ENCODE measurements at regions not wholly inside any gene's neighbourhood (a gene's known extent, or its start where the extent isn't known, plus 50 kb on each side); places are given as distances from the start of the nearest gene placed in this dataset.
"Not testable (repeated sequence)": the region's sequence is repeated elsewhere in the genome, so short reads cannot be mapped to it uniquely, and the experiment has no call there.

GRCh38 chr3:194890091-194890490, 204.4 kb downstream of the FAM43A start:
- intact Hi-C loops (cut with DNase I), result no loop called here

GRCh38 chr3:194893121-194893987, 207.7 kb downstream of the FAM43A start:
- intact Hi-C loops (cut with DNase I), result no loop called here
- TF ChIP-seq, protein P1, sequence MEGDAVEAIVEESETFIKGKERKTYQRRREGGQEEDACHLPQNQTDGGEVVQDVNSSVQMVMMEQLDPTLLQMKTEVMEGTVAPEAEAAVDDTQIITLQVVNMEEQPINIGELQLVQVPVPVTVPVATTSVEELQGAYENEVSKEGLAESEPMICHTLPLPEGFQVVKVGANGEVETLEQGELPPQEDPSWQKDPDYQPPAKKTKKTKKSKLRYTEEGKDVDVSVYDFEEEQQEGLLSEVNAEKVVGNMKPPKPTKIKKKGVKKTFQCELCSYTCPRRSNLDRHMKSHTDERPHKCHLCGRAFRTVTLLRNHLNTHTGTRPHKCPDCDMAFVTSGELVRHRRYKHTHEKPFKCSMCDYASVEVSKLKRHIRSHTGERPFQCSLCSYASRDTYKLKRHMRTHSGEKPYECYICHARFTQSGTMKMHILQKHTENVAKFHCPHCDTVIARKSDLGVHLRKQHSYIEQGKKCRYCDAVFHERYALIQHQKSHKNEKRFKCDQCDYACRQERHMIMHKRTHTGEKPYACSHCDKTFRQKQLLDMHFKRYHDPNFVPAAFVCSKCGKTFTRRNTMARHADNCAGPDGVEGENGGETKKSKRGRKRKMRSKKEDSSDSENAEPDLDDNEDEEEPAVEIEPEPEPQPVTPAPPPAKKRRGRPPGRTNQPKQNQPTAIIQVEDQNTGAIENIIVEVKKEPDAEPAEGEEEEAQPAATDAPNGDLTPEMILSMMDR (IDR thresholded peaks at IDR 0.05), result no peak
- H3K9me3 ChIP-seq, result no peaks in the 10 kb centered on the region
- FAIRE-seq (no peak), ATAC-seq (no peak), DNase-seq (no peak)
- no peak overlapping the region for H3K4me3 ChIP-seq
- H3K4me1 ChIP-seq, result no peaks in the 10 kb centered on the region
- H3K27me3 ChIP-seq, result no peaks in the 10 kb centered on the region
- 84% methylated on average over 4 of the region's 4 CpGs for WGBS, 2 donors
- H3K36me3 ChIP-seq, result no peaks in the 10 kb centered on the region
- no peak overlapping the region for H3K27ac ChIP-seq

More at GRCh38 chr3:194890091-194890490, 204.4 kb downstream of the FAM43A start:
- Histone ChIP-seq H3K27me3 (no peaks in the 10 kb centered on the region), H3K4me1 (no peaks in the 10 kb centered on the region), H3K9me3 (no peaks in the 10 kb centered on the region), H3K27ac (no peak overlapping the region), H3K4me3 (no peak overlapping the region), H3K36me3 (no peaks in the 10 kb centered on the region)
- FAIRE-seq (no peak), ATAC-seq (no peak), DNase-seq (no peak)
- TF ChIP-seq, protein P1 (IDR thresholded peaks at IDR 0.05), result no peak
- 68 to 80% methylated on average over 7 of the region's 7 CpGs for WGBS, 2 donors

GRCh38 chr3:194894538-194894937, 208.9 kb downstream of the FAM43A start:
- intact Hi-C loops (cut with DNase I), result no loop called here
- Histone ChIP-seq H3K36me3 (no peaks in the 10 kb centered on the region), H3K4me3 (no peak overlapping the region), H3K27ac (no peak overlapping the region), H3K4me1 (no peaks in the 10 kb centered on the region), H3K27me3 (no peaks in the 10 kb centered on the region), H3K9me3 (no peaks in the 10 kb centered on the region)
- DNase-seq, result no peak
- FAIRE-seq, result no peak
- TF ChIP-seq, protein P1 (IDR thresholded peaks at IDR 0.05), result no peak
- no peak for ATAC-seq

GRCh38 chr3:194900854-194901522, 215.3 kb downstream of the FAM43A start:
- DNase-seq, result no peak
- 64 to 69% methylated on average over 4 of the region's 4 CpGs for WGBS, 2 donors

DNA sequence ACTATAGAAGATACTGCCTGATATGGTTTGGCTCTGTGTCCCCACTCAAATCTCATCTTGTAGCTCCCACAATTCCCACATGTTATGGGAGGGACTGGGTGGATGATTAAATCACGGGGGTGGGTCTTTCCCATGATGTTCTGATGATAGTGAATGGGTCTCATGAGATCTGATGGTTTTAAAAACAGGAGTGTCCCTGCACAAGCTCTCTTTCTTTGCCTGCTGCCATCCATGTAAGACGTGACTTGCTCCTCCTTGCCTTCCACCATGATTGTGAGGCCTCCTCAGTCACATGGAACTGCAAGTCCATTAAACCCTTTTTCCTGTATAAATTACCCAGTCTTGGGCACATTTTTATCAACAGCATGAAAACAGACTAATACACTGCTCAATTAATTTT, 217.8 kb downstream of the FAM43A start:
- not testable (repeated sequence) for FAIRE-seq

More at GRCh38 chr3:194900854-194901522, 215.3 kb downstream of the FAM43A start:
- intact Hi-C loops (cut with DNase I), result no loop called here
- H3K4me3 ChIP-seq, result no peak overlapping the region
- TF ChIP-seq, protein P1 (IDR thresholded peaks at IDR 0.05), result no peak
- no peaks in the 10 kb centered on the region for H3K9me3 ChIP-seq
- H3K4me1 ChIP-seq, result no peaks in the 10 kb centered on the region
- ATAC-seq (no peak), FAIRE-seq (no peak)
- H3K27ac ChIP-seq, result no peak overlapping the region
- H3K27me3 ChIP-seq, result no peaks in the 10 kb centered on the region
- H3K36me3 ChIP-seq, result no peaks in the 10 kb centered on the region

GRCh38 chr3:194904999-194905398, 219.3 kb downstream of the FAM43A start:
- ATAC-seq; H3K27me3 ChIP-seq; DNase-seq; H3K9me3 ChIP-seq; H3K4me3 ChIP-seq; intact Hi-C loops (cut with DNase I); H3K27ac ChIP-seq; FAIRE-seq; H3K36me3 ChIP-seq; H3K4me1 ChIP-seq: not testable (repeated sequence)
- 72 to 83% methylated on average over 3 of the region's 3 CpGs for WGBS, 2 donors

More for the DNA sequence above, 217.8 kb downstream of the FAM43A start:
- ATAC-seq; H3K9me3 ChIP-seq; H3K4me3 ChIP-seq; H3K27ac ChIP-seq; DNase-seq; H3K36me3 ChIP-seq; H3K4me1 ChIP-seq; intact Hi-C loops (cut with DNase I); H3K27me3 ChIP-seq: not testable (repeated sequence)
- WGBS, 2 donors, result 54 to 70% methylated on average over 2 of the region's 2 CpGs
